Breast epithelium (tissue), 3 donors: ENCODE measurements at regions not wholly inside any gene's neighbourhood (a gene's known extent, or its start where the extent isn't known, plus 50 kb on each side); places are given as distances from the start of the nearest gene placed in this dataset.

Source experiments
- CTCF ChIP-seq, 3 donors: fragments of 450-650 bp; IDR thresholded peaks; one replicate each; pipeline ENCODE4 v1.5.1; 2016 to 2017; ENCODE audit warnings: antibody characterized with exemption in 3 of 3, mild to moderate bottlenecking in 3 of 3, moderate library complexity in 3 of 3
- POLR2A ChIP-seq: fragments of 450-650 bp; IDR thresholded peaks from one replicate; pipeline ENCODE4 v1.6.1; 2016; ENCODE audit warnings: antibody characterized with exemption, mild to moderate bottlenecking, moderate library complexity

DNA sequence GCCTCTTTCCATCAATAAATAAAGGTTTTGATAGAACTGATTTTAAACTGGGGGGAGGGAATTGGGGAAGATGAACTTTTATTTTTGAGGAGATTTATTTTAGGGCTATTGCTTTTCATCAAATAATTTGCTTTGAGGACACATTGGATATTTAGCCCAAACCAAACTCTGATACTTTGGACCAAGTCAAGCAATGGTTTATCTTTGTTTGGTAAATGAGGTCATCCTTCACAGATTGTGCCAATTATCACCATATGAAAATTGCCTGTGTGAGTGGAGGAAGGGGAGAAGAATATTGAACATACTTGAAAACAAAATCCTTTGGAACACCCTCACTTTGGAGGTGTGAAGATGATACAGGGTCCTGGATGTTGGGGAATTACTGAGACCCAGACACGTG, 176.9 kb upstream of the CD180 start:
- TF ChIP-seq CTCF (IDR thresholded peaks at IDR 0.05) = no peak
- no peak for TF ChIP-seq POLR2A
